IgD-negative memory B cell (primary cell): ENCODE measurements at regions not wholly inside any gene's neighbourhood (a gene's known extent, or its start where the extent isn't known, plus 50 kb on each side); places are given as distances from the start of the nearest gene placed in this dataset.

Experiments
- H3K27ac Mint-ChIP-seq, 3 donors: one replicate each; pipeline ENCODE4 v1.8.0; 2020 to 2022; ENCODE audit warnings: mild to moderate bottlenecking in 3 of 3, mixed read lengths in 3 of 3, moderate library complexity in 1 of 3
- H3K27me3 Mint-ChIP-seq: one replicate; pipeline ENCODE4 v1.8.0; 2021; ENCODE audit warnings: mixed read lengths
- H3K36me3 Mint-ChIP-seq: one replicate; pipeline ENCODE4 v1.8.0; 2020; ENCODE audit warnings: mild to moderate bottlenecking, mixed read lengths
- H3K4me1 Mint-ChIP-seq, 3 donors: one replicate each; pipeline ENCODE4 v1.8.0; 2020 to 2022; ENCODE audit warnings: mixed read lengths in 3 of 3, mild to moderate bottlenecking in 1 of 3
- H3K4me3 Mint-ChIP-seq, 4 donors: one replicate each; pipeline ENCODE4 v1.8.0; 2020 to 2022; ENCODE audit warnings: mild to moderate bottlenecking in 4 of 4, mixed read lengths in 4 of 4, moderate library complexity in 3 of 4
- H3K9me3 Mint-ChIP-seq, 3 donors: one replicate each; pipeline ENCODE4 v1.8.0; 2020 to 2021; ENCODE audit warnings: mixed read lengths in 3 of 3, mild to moderate bottlenecking in 1 of 3

GRCh38 chr5:68372161-68372560 is 156.6 kb downstream of the PIK3R1 start:
- H3K27ac Mint-ChIP-seq = peak overlapping the region in 1 of 3 donors; percentile 18
- H3K27me3 Mint-ChIP-seq = peaks cover 17% of the 10 kb centered on the region
- H3K9me3 Mint-ChIP-seq = peaks cover 0 to 3% (median 2%) of the 10 kb centered on the region in 3 donors
- no peaks in the 10 kb centered on the region for H3K36me3 Mint-ChIP-seq
- no peak overlapping the region for H3K4me3 Mint-ChIP-seq
- H3K4me1 Mint-ChIP-seq = peaks cover 12 to 31% (median 21%) of the 10 kb centered on the region in 3 donors

GRCh38 chr5:68373050-68373449 is 157.5 kb downstream of the PIK3R1 start:
- Mint-ChIP-seq H3K27ac (peak overlapping the region in 1 of 3 donors; percentile 46), H3K4me3 (no peak overlapping the region), H3K9me3 (peaks cover 0 to 3% (median 2%) of the 10 kb centered on the region in 3 donors), H3K27me3 (peaks cover 21% of the 10 kb centered on the region), H3K4me1 (peaks cover 17 to 33% (median 25%) of the 10 kb centered on the region in 3 donors), H3K36me3 (no peaks in the 10 kb centered on the region)

- Mint-ChIP-seq H3K36me3 (no peaks in the 10 kb centered on the region), H3K9me3 (peaks cover 0 to 3% (median 0%) of the 10 kb centered on the region in 3 donors), H3K4me1 (peaks cover 13 to 25% (median 15%) of the 10 kb centered on the region in 3 donors), H3K4me3 (peak overlapping the region in 2 of 4 donors; percentile 1 to 70), H3K27ac (peak overlapping the region in 1 of 3 donors; percentile 16), H3K27me3 (peaks cover 22% of the 10 kb centered on the region)
Observed at GRCh38 chr5:68374796-68375518, 159.4 kb downstream of the PIK3R1 start.

DNA sequence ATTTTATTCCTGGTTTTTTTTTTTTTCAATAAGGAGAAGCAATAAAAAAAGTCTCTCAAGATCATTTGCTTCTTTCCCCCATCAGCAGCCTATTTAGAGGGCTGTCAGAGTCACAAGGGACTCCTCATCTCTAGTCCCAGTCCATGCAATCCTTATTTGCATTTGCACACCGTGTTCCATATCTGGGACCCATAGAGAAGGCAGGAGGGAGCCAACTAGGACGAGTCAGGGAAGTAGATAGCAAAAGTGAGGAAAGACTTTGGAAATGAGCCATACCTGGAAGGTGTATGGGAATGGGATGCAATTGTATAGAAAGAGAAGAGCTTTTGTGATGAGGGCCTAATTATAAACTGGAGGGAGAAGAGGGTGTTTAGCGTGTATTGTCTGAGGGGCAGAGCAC is 160.0 kb downstream of the PIK3R1 start:
- no peak overlapping the region for H3K27ac Mint-ChIP-seq
- H3K4me1 Mint-ChIP-seq = peaks cover 11 to 27% (median 15%) of the 10 kb centered on the region in 3 donors
- H3K9me3 Mint-ChIP-seq = peaks cover 0 to 3% (median 0%) of the 10 kb centered on the region in 3 donors
- H3K4me3 Mint-ChIP-seq = peak overlapping the region in 1 of 4 donors; percentile 70
- H3K27me3 Mint-ChIP-seq = peaks cover 22% of the 10 kb centered on the region
- H3K36me3 Mint-ChIP-seq = no peaks in the 10 kb centered on the region

GRCh38 chr5:68376935-68377334 is 161.4 kb downstream of the PIK3R1 start:
- peaks cover 11 to 25% (median 15%) of the 10 kb centered on the region in 3 donors for H3K4me1 Mint-ChIP-seq
- H3K4me3 Mint-ChIP-seq = no peak overlapping the region
- H3K9me3 Mint-ChIP-seq = peaks cover 0 to 3% (median 0%) of the 10 kb centered on the region in 3 donors
- peaks cover 25% of the 10 kb centered on the region for H3K27me3 Mint-ChIP-seq
- no peaks in the 10 kb centered on the region for H3K36me3 Mint-ChIP-seq
- no peak overlapping the region for H3K27ac Mint-ChIP-seq

DNA sequence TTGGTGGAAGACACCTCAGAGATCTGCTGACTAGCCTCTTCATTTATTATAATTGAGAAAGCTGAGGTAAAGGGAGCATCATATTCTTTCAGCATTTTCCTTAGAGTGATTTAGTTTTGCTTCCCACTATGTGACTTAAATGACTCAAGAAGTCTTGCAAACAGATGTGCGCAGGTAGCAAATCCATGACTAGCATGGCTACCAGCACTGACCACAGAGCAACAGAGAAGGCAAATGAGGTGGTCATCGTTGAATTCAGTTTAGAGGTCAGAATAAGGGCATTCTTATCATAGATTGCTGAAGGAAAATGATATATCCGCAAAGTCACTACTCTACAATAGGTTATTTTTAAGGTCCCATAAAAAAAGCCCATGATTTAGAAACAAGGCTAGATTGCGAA is 162.2 kb downstream of the PIK3R1 start:
- Mint-ChIP-seq H3K4me1 (peaks cover 11 to 22% (median 15%) of the 10 kb centered on the region in 3 donors), H3K9me3 (peaks cover 0 to 3% (median 0%) of the 10 kb centered on the region in 3 donors), H3K4me3 (no peak overlapping the region), H3K27me3 (peaks cover 23% of the 10 kb centered on the region), H3K36me3 (no peaks in the 10 kb centered on the region), H3K27ac (no peak overlapping the region)

DNA sequence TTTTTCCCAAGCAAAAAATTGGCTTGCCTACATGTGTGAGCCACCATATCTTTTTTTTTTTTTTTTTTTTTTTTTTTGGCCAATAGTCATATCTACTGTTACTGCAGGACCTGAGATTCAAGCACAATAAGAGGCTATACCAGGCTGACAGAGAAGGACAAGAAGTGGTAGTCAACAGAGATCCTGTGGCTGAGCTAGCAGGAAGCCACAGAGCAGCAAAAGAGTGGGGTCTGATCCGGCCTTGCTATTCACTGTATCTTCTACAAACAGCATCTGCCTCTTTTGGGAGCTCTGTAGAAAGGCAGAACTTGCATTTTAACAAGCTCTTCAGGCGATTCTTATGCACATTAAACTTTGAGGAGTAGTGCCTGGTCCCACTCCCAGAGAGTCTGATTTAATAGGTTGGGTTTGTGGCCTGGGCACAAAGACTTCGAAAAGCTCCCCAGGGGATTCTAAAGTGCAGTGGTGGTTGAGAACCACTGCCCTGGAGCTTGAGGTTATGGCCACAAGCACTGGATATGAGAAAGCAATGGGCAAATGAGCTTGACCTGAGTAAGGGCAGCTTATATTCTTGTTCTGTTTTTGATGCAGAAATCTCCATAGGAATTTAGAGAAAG is 162.8 kb downstream of the PIK3R1 start:
- H3K4me1 Mint-ChIP-seq = peaks cover 11 to 22% (median 15%) of the 10 kb centered on the region in 3 donors
- H3K27ac Mint-ChIP-seq = no peak overlapping the region
- H3K36me3 Mint-ChIP-seq = no peaks in the 10 kb centered on the region
- peaks cover 23% of the 10 kb centered on the region for H3K27me3 Mint-ChIP-seq
- peaks cover 0 to 2% (median 0%) of the 10 kb centered on the region in 3 donors for H3K9me3 Mint-ChIP-seq
- H3K4me3 Mint-ChIP-seq = no peak overlapping the region

GRCh38 chr5:68379275-68380036 is 163.9 kb downstream of the PIK3R1 start:
- H3K27me3 Mint-ChIP-seq = peaks cover 23% of the 10 kb centered on the region
- H3K9me3 Mint-ChIP-seq = no peaks in the 10 kb centered on the region
- H3K4me1 Mint-ChIP-seq = peaks cover 11 to 22% (median 15%) of the 10 kb centered on the region in 3 donors
- H3K27ac Mint-ChIP-seq = no peak overlapping the region
- H3K36me3 Mint-ChIP-seq = no peaks in the 10 kb centered on the region
- no peak overlapping the region for H3K4me3 Mint-ChIP-seq

DNA sequence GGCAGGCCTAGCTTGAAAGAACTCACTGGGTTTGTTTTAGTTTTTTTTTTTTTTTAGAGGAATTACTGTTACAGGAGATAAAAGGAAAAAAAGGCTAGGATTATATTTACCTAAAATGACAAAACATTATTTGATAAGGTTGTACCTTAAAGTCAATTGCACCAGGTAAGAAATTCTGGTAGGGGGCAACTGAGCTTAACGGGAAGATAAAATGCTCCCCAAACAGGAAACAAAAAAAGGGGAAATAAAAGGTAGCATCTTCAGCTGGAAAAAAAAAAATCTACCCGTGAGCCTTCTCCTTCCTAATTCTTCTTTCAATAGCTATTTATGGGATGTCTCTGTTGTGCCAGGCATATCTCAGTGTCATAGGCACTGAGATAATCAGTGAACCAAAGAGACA is 164.5 kb downstream of the PIK3R1 start:
- H3K4me3 Mint-ChIP-seq = no peak overlapping the region
- H3K27ac Mint-ChIP-seq = peak overlapping the region in 1 of 3 donors; percentile 6
- no peaks in the 10 kb centered on the region for H3K36me3 Mint-ChIP-seq
- H3K9me3 Mint-ChIP-seq = no peaks in the 10 kb centered on the region
- peaks cover 23% of the 10 kb centered on the region for H3K27me3 Mint-ChIP-seq
- H3K4me1 Mint-ChIP-seq = peaks cover 8 to 18% (median 12%) of the 10 kb centered on the region in 3 donors

DNA sequence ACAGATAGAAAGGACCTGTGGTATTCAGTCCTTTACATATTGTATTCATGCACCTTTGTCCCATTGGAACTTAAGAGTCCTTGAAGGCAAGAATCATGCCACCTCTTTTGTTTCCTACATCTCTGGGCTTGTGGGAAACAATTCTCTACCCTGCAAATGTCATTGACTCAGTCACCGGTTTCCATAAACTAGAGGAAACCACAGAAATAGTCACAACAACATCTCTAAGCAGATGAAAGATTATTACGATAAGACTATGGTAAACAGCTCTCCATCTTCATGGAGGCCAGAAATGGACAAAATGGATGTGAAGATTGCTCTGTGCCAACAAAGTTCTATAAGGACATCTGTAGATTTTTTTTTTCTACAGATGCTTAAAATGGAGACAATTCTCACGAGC is 165.5 kb downstream of the PIK3R1 start:
- no peaks in the 10 kb centered on the region for H3K36me3 Mint-ChIP-seq
- H3K9me3 Mint-ChIP-seq = no peaks in the 10 kb centered on the region
- H3K4me1 Mint-ChIP-seq = peaks cover 4 to 10% (median 9%) of the 10 kb centered on the region in 3 donors
- no peak overlapping the region for H3K27ac Mint-ChIP-seq
- H3K27me3 Mint-ChIP-seq = peaks cover 16% of the 10 kb centered on the region
- no peak overlapping the region for H3K4me3 Mint-ChIP-seq

DNA sequence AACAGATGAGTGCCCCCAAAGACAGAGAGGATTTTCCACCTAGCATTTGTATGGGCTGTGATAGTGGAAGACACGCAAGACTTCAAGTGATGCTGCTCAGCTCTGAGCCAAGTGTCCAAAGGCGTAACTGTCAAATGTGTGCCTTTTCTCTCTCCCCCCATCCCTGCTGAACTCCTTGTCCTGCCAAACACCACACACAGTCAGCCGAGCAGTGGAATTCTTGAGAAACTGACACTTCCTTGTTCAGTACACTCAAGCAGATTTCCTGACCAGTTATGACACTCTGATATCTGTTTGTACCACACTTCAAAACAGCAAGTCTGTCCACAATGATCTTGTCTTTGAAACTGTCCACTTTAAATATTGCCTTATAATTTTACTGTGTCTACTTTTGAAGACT is 166.4 kb downstream of the PIK3R1 start:
- H3K27me3 Mint-ChIP-seq = peaks cover 12% of the 10 kb centered on the region
- peaks cover 0 to 3% (median 0%) of the 10 kb centered on the region in 3 donors for H3K9me3 Mint-ChIP-seq
- H3K27ac Mint-ChIP-seq = no peak overlapping the region
- peaks cover 3% of the 10 kb centered on the region for H3K36me3 Mint-ChIP-seq
- H3K4me3 Mint-ChIP-seq = no peak overlapping the region
- H3K4me1 Mint-ChIP-seq = peaks cover 4 to 10% (median 9%) of the 10 kb centered on the region in 3 donors

DNA sequence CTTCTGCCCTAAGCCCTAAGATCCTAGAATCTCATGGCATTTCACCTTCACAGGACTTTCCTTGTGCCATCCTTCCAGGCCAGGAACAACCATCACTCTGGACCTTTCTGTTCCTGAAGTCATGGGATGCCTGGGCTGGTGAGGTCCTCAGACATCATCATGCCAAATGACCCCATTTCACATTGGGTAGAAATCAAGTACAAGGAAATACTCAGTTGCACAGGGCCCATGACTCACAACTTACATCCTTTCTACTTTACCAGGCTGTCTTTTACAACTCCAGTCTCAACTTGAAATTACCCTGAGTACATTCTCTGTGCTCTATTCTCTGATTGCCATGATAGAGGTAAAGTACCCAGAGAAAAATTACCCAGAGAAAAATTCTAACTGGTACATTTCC is 167.1 kb downstream of the PIK3R1 start:
- H3K27ac Mint-ChIP-seq = no peak overlapping the region
- H3K9me3 Mint-ChIP-seq = peaks cover 0 to 3% (median 0%) of the 10 kb centered on the region in 3 donors
- peaks cover 3% of the 10 kb centered on the region for H3K36me3 Mint-ChIP-seq
- H3K4me3 Mint-ChIP-seq = peak overlapping the region in 1 of 4 donors; percentile 28
- H3K4me1 Mint-ChIP-seq = peaks cover 3 to 9% (median 7%) of the 10 kb centered on the region in 3 donors
- H3K27me3 Mint-ChIP-seq = peaks cover 7% of the 10 kb centered on the region

DNA sequence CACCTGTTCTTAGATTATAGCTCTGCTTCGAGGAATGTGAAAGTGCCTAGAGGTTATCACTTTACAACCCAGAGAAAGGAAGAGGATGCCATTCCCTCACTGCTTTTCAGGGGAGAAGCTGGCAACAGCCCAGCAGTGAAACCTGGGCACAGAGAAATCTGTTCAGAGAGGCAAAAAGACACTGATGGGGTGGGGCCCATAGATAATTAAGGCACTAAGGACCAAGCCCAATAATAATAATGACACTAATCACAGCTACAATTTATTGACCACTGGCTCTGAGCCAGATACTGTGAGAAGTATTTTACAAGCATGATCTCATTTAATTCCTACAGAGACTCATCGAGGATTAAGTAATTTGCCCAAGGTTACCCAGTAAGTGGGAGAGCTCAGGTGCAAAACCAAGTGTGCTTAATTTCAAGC is 168.3 kb downstream of the PIK3R1 start:
- Mint-ChIP-seq H3K27me3 (peaks cover 10% of the 10 kb centered on the region), H3K4me3 (no peak overlapping the region), H3K36me3 (peaks cover 3% of the 10 kb centered on the region), H3K27ac (no peak overlapping the region), H3K9me3 (peaks cover 0 to 4% (median 3%) of the 10 kb centered on the region in 3 donors), H3K4me1 (peaks cover 0 to 2% (median 0%) of the 10 kb centered on the region in 3 donors)

- H3K36me3 Mint-ChIP-seq = peaks cover 3% of the 10 kb centered on the region
- H3K27me3 Mint-ChIP-seq = peaks cover 9% of the 10 kb centered on the region
- no peak overlapping the region for H3K4me3 Mint-ChIP-seq
Observed at GRCh38 chr5:68384936-68385594, 169.5 kb downstream of the PIK3R1 start.

More at GRCh38 chr5:68384936-68385594, 169.5 kb downstream of the PIK3R1 start:
- Mint-ChIP-seq H3K27ac (peak overlapping the region in 1 of 3 donors; percentile 9), H3K9me3 (peaks cover 0 to 4% (median 3%) of the 10 kb centered on the region in 3 donors), H3K4me1 (peaks cover 0 to 2% (median 0%) of the 10 kb centered on the region in 3 donors)
